GM12865 (cell line): ENCODE measurements at regions not wholly inside any gene's neighbourhood (a gene's known extent, or its start where the extent isn't known, plus 50 kb on each side); places are given as distances from the start of the nearest gene placed in this dataset.

Source experiments
- DNase-seq: peaks from one replicate; pipeline ENCODE4 v3.0.0; 2010; ENCODE audit warnings: low read depth
- H3K4me3 ChIP-seq: 2 replicates; pipeline ENCODE4 v1.5.1; 2011; ENCODE audit warnings: mild to moderate bottlenecking, low read depth, low read length, control low read depth
- TF ChIP-seq, protein P1 (sequence below): IDR thresholded peaks from 2 replicates; pipeline ENCODE4 v1.5.1; 2011; ENCODE audit warnings: low read length, control low read depth, low read depth, inconsistent platforms; ENCODE audit not compliant: insufficient read depth; ENCODE audit errors: missing control alignments

DNA sequence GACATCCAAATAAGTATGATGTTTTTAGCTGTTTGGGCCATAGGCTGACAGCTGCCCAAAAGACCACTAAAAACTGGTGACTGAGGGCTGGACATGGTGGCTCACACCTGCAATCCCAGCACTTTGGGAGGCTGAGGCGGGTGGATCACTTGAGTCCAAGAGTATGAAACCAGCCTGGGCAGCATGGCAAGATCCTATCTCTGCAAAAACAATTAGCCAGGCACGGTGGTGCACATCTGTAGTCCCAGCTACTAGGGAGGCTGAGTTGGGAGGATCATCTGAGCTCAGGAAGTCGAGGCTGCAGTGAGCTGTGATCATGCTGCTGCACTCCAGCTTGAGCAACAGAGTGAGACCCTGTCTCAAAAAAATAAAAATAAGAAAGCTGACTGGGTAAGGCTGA lies 511.5 kb upstream of the RAB6C start:
- no peak for DNase-seq
- TF ChIP-seq, protein P1, sequence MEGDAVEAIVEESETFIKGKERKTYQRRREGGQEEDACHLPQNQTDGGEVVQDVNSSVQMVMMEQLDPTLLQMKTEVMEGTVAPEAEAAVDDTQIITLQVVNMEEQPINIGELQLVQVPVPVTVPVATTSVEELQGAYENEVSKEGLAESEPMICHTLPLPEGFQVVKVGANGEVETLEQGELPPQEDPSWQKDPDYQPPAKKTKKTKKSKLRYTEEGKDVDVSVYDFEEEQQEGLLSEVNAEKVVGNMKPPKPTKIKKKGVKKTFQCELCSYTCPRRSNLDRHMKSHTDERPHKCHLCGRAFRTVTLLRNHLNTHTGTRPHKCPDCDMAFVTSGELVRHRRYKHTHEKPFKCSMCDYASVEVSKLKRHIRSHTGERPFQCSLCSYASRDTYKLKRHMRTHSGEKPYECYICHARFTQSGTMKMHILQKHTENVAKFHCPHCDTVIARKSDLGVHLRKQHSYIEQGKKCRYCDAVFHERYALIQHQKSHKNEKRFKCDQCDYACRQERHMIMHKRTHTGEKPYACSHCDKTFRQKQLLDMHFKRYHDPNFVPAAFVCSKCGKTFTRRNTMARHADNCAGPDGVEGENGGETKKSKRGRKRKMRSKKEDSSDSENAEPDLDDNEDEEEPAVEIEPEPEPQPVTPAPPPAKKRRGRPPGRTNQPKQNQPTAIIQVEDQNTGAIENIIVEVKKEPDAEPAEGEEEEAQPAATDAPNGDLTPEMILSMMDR: no peak
- H3K4me3 ChIP-seq: no peak overlapping the region

DNA sequence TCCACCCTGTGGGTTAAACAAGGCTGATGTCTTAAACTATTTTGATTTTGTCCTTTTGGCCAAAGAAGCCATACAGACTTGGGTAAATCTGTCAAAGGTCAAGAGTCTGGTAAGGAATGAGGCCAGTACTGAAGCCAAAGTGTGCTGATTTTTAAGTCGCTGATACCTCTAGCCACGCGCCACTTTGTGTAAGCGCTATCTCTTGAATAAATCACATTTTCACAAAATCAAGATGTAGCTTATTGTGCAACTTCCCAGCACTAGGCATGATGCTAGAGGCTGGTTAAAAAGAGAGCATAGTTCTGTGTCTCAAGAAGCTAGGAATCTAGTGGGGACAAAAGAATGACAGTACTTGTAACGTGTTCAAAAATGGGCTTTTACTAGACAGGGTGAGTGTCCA lies 510.6 kb upstream of the RAB6C start:
- TF ChIP-seq, protein P1: no peak
- DNase-seq: no peak

DNA sequence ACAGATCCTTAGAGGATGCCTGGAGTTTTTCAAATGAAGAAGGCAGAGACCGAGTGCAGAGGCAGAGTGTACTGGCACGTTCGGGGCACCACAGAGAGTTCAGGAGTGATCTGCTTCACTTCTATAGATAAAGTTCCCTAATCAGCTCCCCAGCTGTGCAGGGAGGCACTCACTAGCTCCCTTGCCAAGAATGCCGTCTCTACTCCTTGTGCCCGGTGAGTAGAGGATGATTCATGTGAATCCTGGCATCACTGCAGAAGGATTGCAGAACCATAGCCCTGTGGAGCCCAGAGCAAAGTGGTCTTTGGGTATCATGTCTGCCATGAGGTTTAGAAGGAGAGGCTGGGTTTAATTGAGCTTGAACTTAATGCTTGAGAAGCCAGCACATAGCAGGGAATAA lies 510.1 kb upstream of the RAB6C start:
- TF ChIP-seq, protein P1: no peak
- no peak for DNase-seq
- H3K4me3 ChIP-seq: no peak overlapping the region

More for the DNA sequence above, 510.6 kb upstream of the RAB6C start:
- no peak overlapping the region for H3K4me3 ChIP-seq

DNA sequence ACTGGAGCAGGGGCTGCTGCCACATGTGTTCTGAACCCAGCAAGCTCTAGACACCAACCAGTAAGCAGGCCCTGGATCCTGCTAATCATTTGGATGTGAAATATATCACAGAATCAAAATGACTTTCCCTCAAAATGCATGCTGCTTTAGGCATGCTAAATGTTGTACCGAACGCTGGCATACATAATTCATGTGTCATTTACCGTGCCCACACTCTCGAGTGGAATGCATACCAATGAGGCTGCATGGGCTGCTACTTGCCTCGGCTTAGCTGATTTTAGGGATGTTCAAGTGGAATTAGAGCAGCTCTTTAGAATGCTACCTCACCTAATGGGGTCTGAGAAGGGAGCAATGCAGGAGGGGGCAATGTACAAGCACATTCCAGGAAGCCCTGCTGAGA lies 509.6 kb upstream of the RAB6C start:
- H3K4me3 ChIP-seq: no peak overlapping the region
- TF ChIP-seq, protein P1: no peak
- DNase-seq: no peak

DNA sequence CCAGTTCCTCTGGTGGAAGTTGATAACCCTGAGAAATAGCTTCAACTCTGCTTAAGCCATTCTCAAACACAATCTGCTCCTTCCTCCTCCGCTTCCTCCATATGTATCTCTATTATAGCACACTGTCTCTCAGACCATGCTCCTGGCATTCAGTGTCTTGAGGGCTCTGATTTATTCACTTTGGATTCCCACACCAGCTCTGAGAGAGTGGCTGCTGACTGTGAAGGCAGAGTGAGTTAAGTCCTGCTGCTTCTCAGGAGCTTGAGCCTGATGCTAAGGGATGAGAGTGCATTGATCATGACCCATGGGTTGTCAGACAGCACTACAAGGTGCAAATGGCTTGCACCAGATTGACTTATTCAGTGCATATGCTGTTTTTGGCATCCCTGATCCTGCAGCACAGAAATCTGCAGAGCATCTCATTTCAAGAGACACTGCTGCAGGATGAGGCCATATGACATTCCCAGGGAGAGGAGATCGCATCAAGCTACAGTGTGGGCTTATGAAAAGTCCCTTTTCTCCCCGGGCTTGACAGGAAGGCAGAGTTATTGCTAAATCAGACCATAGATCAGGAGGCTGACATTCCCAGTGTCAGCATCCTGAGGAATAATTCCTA lies 500.5 kb upstream of the RAB6C start:
- no peak for DNase-seq
- TF ChIP-seq, protein P1: no peak
- H3K4me3 ChIP-seq: no peak overlapping the region

DNA sequence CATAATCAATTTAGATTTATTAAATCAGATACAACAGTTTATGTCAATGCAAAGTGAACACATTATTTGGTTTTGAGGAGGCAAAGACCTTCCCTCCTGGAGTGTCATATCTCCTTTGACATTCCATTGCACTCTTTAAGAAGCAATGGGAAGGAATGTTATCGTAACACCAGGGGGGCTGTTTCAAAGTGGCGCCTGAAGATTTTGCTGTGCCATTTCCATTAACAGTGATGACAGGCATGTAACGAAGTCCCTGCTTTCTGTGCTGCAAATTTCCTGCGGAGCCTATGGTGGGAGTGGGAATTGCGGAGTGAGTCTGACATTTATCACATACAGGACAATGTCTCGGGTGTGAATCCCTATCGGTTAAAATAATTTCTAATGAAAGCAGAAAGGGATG lies 499.6 kb upstream of the RAB6C start:
- no peak for DNase-seq
- TF ChIP-seq, protein P1: no peak
- no peak overlapping the region for H3K4me3 ChIP-seq

DNA sequence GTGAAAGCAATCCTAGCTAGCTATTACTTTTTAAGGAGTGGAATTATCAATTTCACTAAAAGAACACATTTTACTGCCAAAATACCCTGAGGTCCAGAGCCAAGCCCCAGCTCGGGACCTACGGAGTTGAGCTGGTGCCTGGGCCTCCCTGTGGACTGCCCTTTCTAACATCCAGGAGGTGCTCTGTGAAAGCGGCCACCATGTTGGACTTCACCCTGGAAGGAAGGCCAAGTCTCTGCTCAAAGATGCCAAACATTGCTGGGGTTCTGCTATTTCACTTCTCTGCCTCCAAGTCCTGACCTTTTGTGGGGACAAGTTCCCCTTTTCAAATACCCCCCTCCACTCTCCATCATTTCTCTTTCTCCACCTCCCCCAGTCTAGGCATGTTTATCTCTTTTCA lies 498.7 kb upstream of the RAB6C start:
- DNase-seq: no peak
- TF ChIP-seq, protein P1: no peak
- H3K4me3 ChIP-seq: no peak overlapping the region
